IMR-90 (cell line): ENCODE measurements at regions not wholly inside any gene's neighbourhood (a gene's known extent, or its start where the extent isn't known, plus 50 kb on each side); places are given as distances from the start of the nearest gene placed in this dataset.

Source experiments
- ATAC-seq: fragments of 200-7000 bp; cut with Tn5 transposase; 2 replicates; pipeline ENCODE4 v1.9.1; 2020; ENCODE audit warnings: low read depth, mild to moderate bottlenecking, moderate library complexity
- BruUV-seq: library from RNA; stranded (reverse); fragments of 400-500 nt; replicated peaks from 2 replicates; lab custom pipeline; 2021; lab: Mats Ljungman, UMichigan
- CTCF ChIA-PET: fragments of 300-600 bp; formaldehyde crosslinking; extraction: SDS; loops from one replicate; lab custom pipeline; 2021; ENCODE audit warnings: antibody characterized with exemption; lab: Yijun Ruan, JAX
- POLR2A ChIA-PET: fragments of 300-600 bp; sonication (Branson Sonifier 250); formaldehyde crosslinking; loops from one replicate; lab custom pipeline; 2022; ENCODE audit warnings: antibody characterized with exemption; ENCODE audit not compliant: unreplicated experiment; lab: Charles Lee
- DNase-seq: peaks from one replicate; pipeline ENCODE4 v3.0.0; 2013
- H2AFZ ChIP-seq: replicated peaks from 2 replicates; pipeline ENCODE3; 2013; ENCODE audit warnings: low read length, mild to moderate bottlenecking; ENCODE audit not compliant: poor library complexity
- H2AK5ac ChIP-seq: 2 replicates; pipeline ENCODE4 v1.6.1; 2013; ENCODE audit warnings: low read depth, low read length, inconsistent platforms
- H2AK9ac ChIP-seq: replicated peaks from 2 replicates; pipeline ENCODE3; 2013; ENCODE audit warnings: mild to moderate bottlenecking, low read depth, low read length, moderate library complexity; ENCODE audit not compliant: poor library complexity
- H2BK120ac ChIP-seq: 2 replicates; pipeline ENCODE4 v1.6.1; 2013; ENCODE audit warnings: low read depth, low read length, inconsistent platforms
- H2BK15ac ChIP-seq: 3 replicates; pipeline ENCODE4 v1.6.1; 2013; ENCODE audit warnings: low read depth, low read length, inconsistent platforms
- H2BK20ac ChIP-seq: 2 replicates; pipeline ENCODE4 v1.6.1; 2013; ENCODE audit warnings: low read depth, mild to moderate bottlenecking, inconsistent platforms, low read length, moderate library complexity
- H2BK5ac ChIP-seq: 2 replicates; pipeline ENCODE4 v1.6.1; 2013; ENCODE audit warnings: mild to moderate bottlenecking, low read depth, low read length, inconsistent platforms; ENCODE audit not compliant: poor library complexity, severe bottlenecking
- H3K14ac ChIP-seq: replicated peaks from 2 replicates; pipeline ENCODE4 v1.6.1; 2013; ENCODE audit warnings: low read depth, low read length, inconsistent platforms
- H3K18ac ChIP-seq: 2 replicates; pipeline ENCODE4 v1.6.1; 2013; ENCODE audit warnings: low read depth, low read length, control low read depth
- H3K23ac ChIP-seq: 2 replicates; pipeline ENCODE4 v1.6.1; 2013; ENCODE audit warnings: low read depth, low read length, inconsistent platforms
- H3K27ac ChIP-seq: 2 replicates; pipeline ENCODE4 v1.5.1; 2013; ENCODE audit warnings: mild to moderate bottlenecking, control low read depth, low read length; ENCODE audit not compliant: insufficient read depth
- H3K27me3 ChIP-seq: 2 replicates; pipeline ENCODE4 v1.6.1; 2013; ENCODE audit warnings: low read length; ENCODE audit not compliant: control insufficient read depth, insufficient read depth
- H3K36me3 ChIP-seq: 2 replicates; pipeline ENCODE4 v1.6.1; 2013; ENCODE audit warnings: low read length, mixed read lengths; ENCODE audit not compliant: control insufficient read depth, insufficient read depth
- H3K4ac ChIP-seq: 2 replicates; pipeline ENCODE4 v1.6.1; 2013; ENCODE audit warnings: low read depth, low read length, inconsistent platforms
- H3K4me1 ChIP-seq: 2 replicates; pipeline ENCODE4 v1.6.1; 2013; ENCODE audit warnings: low read length, mixed read lengths; ENCODE audit not compliant: control insufficient read depth, insufficient read depth
- H3K4me2 ChIP-seq: 2 replicates; pipeline ENCODE4 v1.6.1; 2013; ENCODE audit warnings: low read depth, mild to moderate bottlenecking, control low read depth, low read length, moderate library complexity
- H3K4me3 ChIP-seq: 2 replicates; pipeline ENCODE4 v1.5.1; 2013; ENCODE audit warnings: low read depth, mild to moderate bottlenecking, control low read depth, low read length, moderate library complexity; ENCODE audit not compliant: insufficient read depth
- H3K56ac ChIP-seq: 2 replicates; pipeline ENCODE4 v1.6.1; 2013; ENCODE audit warnings: low read length, inconsistent platforms; ENCODE audit not compliant: insufficient read depth; ENCODE audit errors: extremely low read depth
- H3K79me1 ChIP-seq, 2 experiments: 2 replicates each; pipeline ENCODE4 v1.6.1; 2013; ENCODE audit warnings: low read length in 2 of 2, inconsistent platforms in 1 of 2, low read depth in 1 of 2
- H3K9ac ChIP-seq: 2 replicates; pipeline ENCODE4 v1.6.1; 2013; ENCODE audit warnings: low read depth, low read length, control low read depth
- H3K9me1 ChIP-seq: 2 replicates; pipeline ENCODE4 v1.6.1; 2013; ENCODE audit warnings: low read length, inconsistent platforms; ENCODE audit not compliant: insufficient read depth
- H3K9me3 ChIP-seq: 2 replicates; pipeline ENCODE4 v1.6.1; 2013; ENCODE audit warnings: low read length; ENCODE audit not compliant: control insufficient read depth, insufficient read depth
- H4K20me1 ChIP-seq: 2 replicates; pipeline ENCODE4 v1.6.1; 2013; ENCODE audit warnings: low read length, inconsistent platforms; ENCODE audit not compliant: insufficient read depth
- H4K5ac ChIP-seq: 2 replicates; pipeline ENCODE4 v1.6.1; 2013; ENCODE audit warnings: mild to moderate bottlenecking, low read depth, low read length, control low read depth
- H4K8ac ChIP-seq, 2 experiments: 2 replicates each; pipeline ENCODE4 v1.6.1; 2013; ENCODE audit warnings: low read depth in 2 of 2, low read length in 2 of 2, control low read depth in 1 of 2, inconsistent platforms in 1 of 2
- H4K91ac ChIP-seq: 2 replicates; pipeline ENCODE4 v1.6.1; 2013; ENCODE audit warnings: low read depth, low read length, inconsistent platforms; ENCODE audit not compliant: insufficient read depth
- BHLHE40 ChIP-seq: fragments of 150-350 bp; IDR thresholded peaks from 2 replicates; pipeline ENCODE4 v1.6.1; 2016; ENCODE audit warnings: mild to moderate bottlenecking, low read depth, low read length
- CEBPB ChIP-seq: IDR thresholded peaks from 2 replicates; pipeline ENCODE4 v1.6.1; 2012; ENCODE audit warnings: low read depth, low read length, improper control_type of control experiment
- CHD1 ChIP-seq: IDR thresholded peaks from 2 replicates; pipeline ENCODE4 v1.6.1; 2012; ENCODE audit warnings: low read depth, low read length, improper control_type of control experiment
- FOS ChIP-seq: fragments of 150-350 bp; IDR thresholded peaks from 2 replicates; pipeline ENCODE4 v1.6.1; 2016; ENCODE audit warnings: low read depth, low read length
- MAFK ChIP-seq: IDR thresholded peaks from 2 replicates; pipeline ENCODE4 v1.6.1; 2012; ENCODE audit warnings: low read depth, low read length, improper control_type of control experiment
- MAZ ChIP-seq: IDR thresholded peaks from 2 replicates; pipeline ENCODE4 v1.6.1; 2012; ENCODE audit warnings: low read depth, mild to moderate bottlenecking, low read length, improper control_type of control experiment, moderate library complexity, borderline replicate concordance
- MXI1 ChIP-seq: IDR thresholded peaks from 2 replicates; pipeline ENCODE4 v1.6.1; 2012; ENCODE audit warnings: low read depth, mild to moderate bottlenecking, low read length, moderate library complexity, borderline replicate concordance
- NFE2L2 ChIP-seq: fragments of 150-350 bp; IDR thresholded peaks from 2 replicates; pipeline ENCODE4 v1.6.1; 2016; ENCODE audit warnings: low read depth, mild to moderate bottlenecking, low read length
- POLR2A ChIP-seq: IDR thresholded peaks from 2 replicates; pipeline ENCODE4 v1.6.1; 2012; ENCODE audit warnings: mild to moderate bottlenecking, low read depth, low read length
- RAD21 ChIP-seq: IDR thresholded peaks from 2 replicates; pipeline ENCODE4 v1.6.1; 2012; ENCODE audit warnings: low read length, improper control_type of control experiment
- RCOR1 ChIP-seq: IDR thresholded peaks from 2 replicates; pipeline ENCODE4 v1.6.1; 2012; ENCODE audit warnings: mild to moderate bottlenecking, low read length, improper control_type of control experiment; ENCODE audit not compliant: insufficient replicate concordance
- RFX5 ChIP-seq: IDR thresholded peaks from 2 replicates; pipeline ENCODE4 v1.8.0; 2012; ENCODE audit warnings: low read depth, mild to moderate bottlenecking, low read length, moderate library complexity
- SMC3 ChIP-seq: fragments of 150-350 bp; IDR thresholded peaks from 2 replicates; pipeline ENCODE4 v1.6.1; 2016; ENCODE audit warnings: low read depth, mild to moderate bottlenecking, antibody characterized with exemption, low read length, moderate library complexity
- WGBS, 2 experiments: methylation state at CpG; one replicate each; pipeline versions ENCODE4 v1.1.5 to v1.1.7; 2013; ENCODE audit warnings: missing lambda C conversion rate in 2 of 2; ENCODE audit not compliant: insufficient read length in 1 of 2; ENCODE audit errors: extremely low coverage in 2 of 2; 5-methylcytosine and 5-hydroxymethylcytosine counted together
- dilution Hi-C: fragments of 300-500 bp; cut with HindIII; formaldehyde crosslinking; loops from one replicate; pipeline ENCODE4 v1.14.3; 2018; ENCODE audit warnings: low sequenced_read_pairs; ENCODE audit not compliant: unreplicated experiment
- in situ Hi-C: fragments of 300-500 bp; cut with MboI; formaldehyde crosslinking; loops from 3 replicates; pipeline ENCODE4 v1.14.3; 2019; ENCODE audit warnings: low sequenced_read_pairs, inconsistent platforms, mixed read lengths
- intact Hi-C: fragments of 100-400 bp; cut with micrococcal nuclease; formaldehyde crosslinking; loops from 2 replicates; pipeline ENCODE4 v1.10.0; 2022
- TF ChIP-seq, protein P1 (sequence below): fragments of 150-350 bp; IDR thresholded peaks from 2 replicates; pipeline ENCODE4 v1.6.1; 2017; ENCODE audit warnings: mild to moderate bottlenecking, antibody characterized with exemption, low read length, low read depth
- TF ChIP-seq, protein P2 (sequence below): conservative IDR thresholded peaks from 2 replicates; pipeline ENCODE4 v1.5.1; 2012; ENCODE audit warnings: mild to moderate bottlenecking, low read depth, low read length, improper control_type of control experiment
- TF ChIP-seq, protein P3 (sequence below): fragments of 150-350 bp; IDR thresholded peaks from 2 replicates; pipeline ENCODE4 v1.6.1; 2016; ENCODE audit warnings: low read depth, mild to moderate bottlenecking, low read length, moderate library complexity, borderline replicate concordance

DNA sequence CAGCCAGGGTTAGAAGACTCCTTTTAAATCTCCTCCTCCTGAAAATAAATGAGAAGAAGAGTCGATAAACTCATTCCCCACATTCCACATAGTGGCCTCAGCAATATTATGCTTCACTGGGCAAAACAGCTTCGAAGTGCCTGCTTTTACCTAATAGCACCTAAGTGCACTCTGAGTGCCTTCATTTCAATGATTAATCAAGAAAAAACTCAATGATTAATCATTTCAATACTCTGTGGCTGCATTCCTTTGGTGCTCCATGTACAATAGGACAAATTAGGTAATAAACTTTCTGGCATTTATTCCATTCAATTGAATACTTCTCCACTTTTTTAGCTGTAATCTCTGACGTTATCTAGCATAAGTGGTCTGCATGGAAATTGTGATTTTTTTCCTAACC lies 174.6 kb downstream of the CCDC71L start:
- DNase-seq (peak; percentile 52), ATAC-seq (peak; percentile 50)
- Histone ChIP-seq H3K14ac (peak overlapping the region; percentile 92; the same call in 1 of the 2 replicates), H2AK5ac (no peak overlapping the region), H4K91ac (peak overlapping the region; percentile 61; the same call in 1 of the 2 replicates), H2BK120ac (peak overlapping the region; percentile 96; the same call in 1 of the 2 replicates), H2AFZ (no peak overlapping the region), H3K36me3 (no peaks in the 10 kb centered on the region), H4K20me1 (no peaks in the 10 kb centered on the region), H2BK15ac (peak overlapping the region; percentile 49; the same call in 1 of the 3 replicates), H3K79me1 (0 out of 4 replicates have a peak, but pooled peaks cover 0 to 3% of the 10 kb centered on the region in 2 experiments), H3K27ac (no peak overlapping the region), H2BK5ac (peak overlapping the region; percentile 80), H3K18ac (peak overlapping the region; percentile 55; the same call in 1 of the 2 replicates), H4K5ac (peak overlapping the region; percentile 60; the same call in 1 of the 2 replicates), H4K8ac (peak overlapping the region in 1 of 2 experiments; percentile 79; a peak in 1 of 4 replicates), H3K4ac (peak overlapping the region; percentile 86; the same call in 1 of the 2 replicates), H3K23ac (0 out of 2 replicates have a peak overlapping the region, but pooled peaks have one; percentile 37), H3K9me1 (peaks cover 17% of the 10 kb centered on the region), H3K4me3 (no peak overlapping the region), H2AK9ac (no peak overlapping the region), H3K4me2 (peak overlapping the region; percentile 16; the same call in 1 of the 2 replicates), H2BK20ac (peak overlapping the region; percentile 95; the same call in 1 of the 2 replicates), H3K9me3 (no peaks in the 10 kb centered on the region), H3K56ac (no peak overlapping the region), H3K27me3 (no peaks in the 10 kb centered on the region), H3K9ac (no peak overlapping the region), H3K4me1 (peaks cover 20% of the 10 kb centered on the region)
- WGBS, 2 experiments = 10% methylated on average over 2 of the region's 3 CpGs; no CpG with 5 or more reads in 1 of the 2 experiments
- BruUV-seq = no TSS peak
- ChIA-PET CTCF (no interaction called here), POLR2A (no interaction called here)
- intact Hi-C loops (loop anchor here (5.0 kb wide), 1 partner anchor 171 kb away; no protein-coding TSS in a partner anchor), in situ Hi-C loops (no loop called here), dilution Hi-C loops (no loop called here)
- no peak for TF ChIP-seq BHLHE40
- TF ChIP-seq MAFK = no peak
- TF ChIP-seq RFX5 = no peak
- TF ChIP-seq, protein P1, sequence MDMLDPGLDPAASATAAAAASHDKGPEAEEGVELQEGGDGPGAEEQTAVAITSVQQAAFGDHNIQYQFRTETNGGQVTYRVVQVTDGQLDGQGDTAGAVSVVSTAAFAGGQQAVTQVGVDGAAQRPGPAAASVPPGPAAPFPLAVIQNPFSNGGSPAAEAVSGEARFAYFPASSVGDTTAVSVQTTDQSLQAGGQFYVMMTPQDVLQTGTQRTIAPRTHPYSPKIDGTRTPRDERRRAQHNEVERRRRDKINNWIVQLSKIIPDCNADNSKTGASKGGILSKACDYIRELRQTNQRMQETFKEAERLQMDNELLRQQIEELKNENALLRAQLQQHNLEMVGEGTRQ = no peak
- no peak for TF ChIP-seq NFE2L2
- TF ChIP-seq MAZ = no peak
- TF ChIP-seq, protein P2, sequence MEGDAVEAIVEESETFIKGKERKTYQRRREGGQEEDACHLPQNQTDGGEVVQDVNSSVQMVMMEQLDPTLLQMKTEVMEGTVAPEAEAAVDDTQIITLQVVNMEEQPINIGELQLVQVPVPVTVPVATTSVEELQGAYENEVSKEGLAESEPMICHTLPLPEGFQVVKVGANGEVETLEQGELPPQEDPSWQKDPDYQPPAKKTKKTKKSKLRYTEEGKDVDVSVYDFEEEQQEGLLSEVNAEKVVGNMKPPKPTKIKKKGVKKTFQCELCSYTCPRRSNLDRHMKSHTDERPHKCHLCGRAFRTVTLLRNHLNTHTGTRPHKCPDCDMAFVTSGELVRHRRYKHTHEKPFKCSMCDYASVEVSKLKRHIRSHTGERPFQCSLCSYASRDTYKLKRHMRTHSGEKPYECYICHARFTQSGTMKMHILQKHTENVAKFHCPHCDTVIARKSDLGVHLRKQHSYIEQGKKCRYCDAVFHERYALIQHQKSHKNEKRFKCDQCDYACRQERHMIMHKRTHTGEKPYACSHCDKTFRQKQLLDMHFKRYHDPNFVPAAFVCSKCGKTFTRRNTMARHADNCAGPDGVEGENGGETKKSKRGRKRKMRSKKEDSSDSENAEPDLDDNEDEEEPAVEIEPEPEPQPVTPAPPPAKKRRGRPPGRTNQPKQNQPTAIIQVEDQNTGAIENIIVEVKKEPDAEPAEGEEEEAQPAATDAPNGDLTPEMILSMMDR = no peak
- TF ChIP-seq RCOR1 = no peak
- no peak for TF ChIP-seq MXI1
- TF ChIP-seq, protein P3, sequence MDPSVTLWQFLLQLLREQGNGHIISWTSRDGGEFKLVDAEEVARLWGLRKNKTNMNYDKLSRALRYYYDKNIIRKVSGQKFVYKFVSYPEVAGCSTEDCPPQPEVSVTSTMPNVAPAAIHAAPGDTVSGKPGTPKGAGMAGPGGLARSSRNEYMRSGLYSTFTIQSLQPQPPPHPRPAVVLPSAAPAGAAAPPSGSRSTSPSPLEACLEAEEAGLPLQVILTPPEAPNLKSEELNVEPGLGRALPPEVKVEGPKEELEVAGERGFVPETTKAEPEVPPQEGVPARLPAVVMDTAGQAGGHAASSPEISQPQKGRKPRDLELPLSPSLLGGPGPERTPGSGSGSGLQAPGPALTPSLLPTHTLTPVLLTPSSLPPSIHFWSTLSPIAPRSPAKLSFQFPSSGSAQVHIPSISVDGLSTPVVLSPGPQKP = no peak
- no peak for TF ChIP-seq POLR2A
- TF ChIP-seq FOS = no peak
- no peak for TF ChIP-seq RAD21
- no peak for TF ChIP-seq SMC3
- no peak for TF ChIP-seq CHD1
- TF ChIP-seq CEBPB = no peak
